ENCODE measurements at regions not wholly inside any gene's neighbourhood (a gene's known extent, or its start where the extent isn't known, plus 50 kb on each side); places are given as distances from the start of the nearest gene placed in this dataset.

DNA sequence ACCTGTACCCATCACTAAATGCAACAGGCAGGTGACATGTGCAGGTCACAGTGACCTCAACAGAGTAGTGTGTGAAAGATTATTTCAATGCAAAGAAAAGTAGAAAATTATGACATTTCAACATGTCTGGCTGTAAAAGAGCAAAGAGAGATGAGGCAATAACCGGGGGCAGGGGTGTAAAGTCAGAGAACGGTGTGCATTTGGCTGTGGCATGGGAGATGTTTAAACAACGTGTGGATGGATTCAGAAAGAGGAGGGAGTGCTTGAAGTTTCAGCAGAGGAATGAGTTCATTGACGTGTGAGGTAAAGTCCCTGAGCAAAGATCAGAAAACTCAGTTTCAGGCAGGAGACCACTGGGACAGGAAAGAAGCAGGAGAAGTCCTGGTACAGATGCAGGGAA lies 229.7 kb downstream of the BUD13 start:
- DNase-seq (ENCODE audit: extremely low read depth in 1 of 11, low read depth in 9 of 11, low spot score in 4 of 11) = no peak

DNA sequence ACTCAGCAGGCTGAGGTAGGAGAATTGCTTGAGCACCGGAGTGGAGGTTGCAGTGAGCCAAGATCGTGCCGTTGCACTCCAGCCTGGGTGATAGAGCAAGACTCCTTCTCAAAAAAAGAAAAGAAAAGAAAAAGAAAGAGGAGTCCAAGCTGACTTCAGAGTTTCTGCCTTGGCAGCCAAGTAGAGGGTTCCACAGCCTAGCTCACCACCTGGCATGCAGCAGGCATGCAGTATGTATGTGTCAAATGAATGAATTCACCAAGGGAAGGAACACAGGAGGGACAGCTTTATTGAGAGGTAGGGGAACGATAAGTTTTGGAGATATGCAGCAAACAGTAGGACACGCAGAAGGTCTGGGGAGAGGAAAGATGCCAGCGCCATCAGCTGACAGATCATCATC lies 230.4 kb downstream of the BUD13 start:
- no peak for DNase-seq (ENCODE audit: extremely low read depth in 1 of 11, low read depth in 9 of 11, low spot score in 4 of 11)

DNA sequence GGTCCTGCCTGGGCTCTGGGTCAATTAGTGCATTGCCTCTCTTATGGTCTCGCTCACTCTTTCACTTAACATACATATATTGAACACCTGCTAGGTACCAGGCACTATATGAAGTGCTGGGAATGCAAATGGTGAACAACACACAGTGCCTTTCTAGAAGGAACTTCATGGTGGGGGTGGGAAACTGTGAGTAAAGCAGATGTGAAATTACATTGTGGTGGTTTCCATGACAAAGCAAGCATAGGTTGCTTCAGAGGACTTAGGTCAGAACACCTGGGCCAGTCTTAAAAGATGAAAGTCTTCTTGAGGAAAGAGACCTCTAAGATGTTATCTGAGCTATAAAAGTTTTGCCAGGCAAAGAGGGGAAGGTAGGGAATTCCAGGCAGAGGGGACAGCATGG lies 231.3 kb downstream of the BUD13 start:
- no peak for DNase-seq (ENCODE audit: extremely low read depth in 1 of 11, low read depth in 9 of 11, low spot score in 4 of 11)

DNA sequence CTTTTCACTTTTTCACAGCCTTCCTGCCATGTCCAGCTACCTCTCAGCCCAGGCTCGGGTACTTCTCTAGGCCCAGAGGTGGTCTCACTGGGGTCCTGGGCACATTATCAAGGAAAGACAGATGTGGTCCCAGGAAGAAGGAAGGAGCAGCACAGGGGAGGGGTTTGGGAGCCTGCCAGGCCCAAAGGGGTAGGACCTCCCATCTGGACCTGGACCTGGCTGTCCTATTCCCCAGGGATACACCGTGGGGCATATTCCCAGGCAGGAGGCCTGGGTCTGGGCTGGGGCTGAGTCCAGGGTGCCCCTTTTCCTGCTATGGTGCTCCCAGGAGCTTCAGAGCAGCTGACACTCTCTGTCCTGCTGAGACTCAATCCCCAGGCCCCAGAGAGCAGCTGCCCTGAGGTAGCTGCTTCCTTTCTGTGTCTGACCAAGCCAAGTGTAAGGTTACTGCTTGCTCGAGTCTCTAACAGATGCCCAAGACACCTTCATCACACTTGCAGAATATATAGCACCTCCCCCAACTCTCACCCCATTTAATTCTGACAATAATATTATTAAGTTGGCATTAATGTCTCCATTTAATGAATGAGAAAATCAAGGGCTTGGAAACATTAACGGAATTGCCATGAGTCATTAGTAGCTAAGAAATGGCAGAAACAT lies 232.0 kb downstream of the BUD13 start:
- DNase-seq (ENCODE audit: extremely low read depth in 1 of 11, low read depth in 9 of 11, low spot score in 4 of 11) = no peak

DNA sequence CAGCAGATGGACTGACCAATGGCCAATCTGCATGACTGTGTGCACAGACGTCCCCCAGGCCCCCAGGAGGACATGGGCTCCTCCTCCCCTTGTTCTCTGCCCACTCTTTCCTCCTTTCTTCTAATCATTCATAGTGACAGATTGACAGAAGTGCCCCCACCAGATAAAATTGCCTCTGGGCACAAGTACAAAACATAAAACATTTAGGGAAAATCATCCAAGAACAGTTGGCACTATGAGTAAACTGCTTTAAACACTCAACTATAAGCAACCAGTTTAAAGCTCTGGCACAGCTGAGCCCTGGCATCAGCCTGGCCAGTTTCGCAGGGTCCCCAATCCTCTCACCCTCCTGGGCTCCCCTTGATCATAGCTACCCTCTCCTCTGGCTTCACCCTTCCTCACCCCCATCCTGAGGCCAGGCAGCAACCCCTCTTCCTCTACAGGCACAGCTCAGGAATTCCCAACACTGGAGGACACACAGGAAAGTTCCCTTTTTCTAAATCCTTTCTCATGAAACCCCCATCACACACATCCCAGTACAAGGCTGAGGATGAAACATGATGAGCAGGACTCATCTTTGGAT lies 232.9 kb downstream of the BUD13 start:
- DNase-seq (ENCODE audit: extremely low read depth in 1 of 11, low read depth in 9 of 11, low spot score in 4 of 11) = no peak

DNA sequence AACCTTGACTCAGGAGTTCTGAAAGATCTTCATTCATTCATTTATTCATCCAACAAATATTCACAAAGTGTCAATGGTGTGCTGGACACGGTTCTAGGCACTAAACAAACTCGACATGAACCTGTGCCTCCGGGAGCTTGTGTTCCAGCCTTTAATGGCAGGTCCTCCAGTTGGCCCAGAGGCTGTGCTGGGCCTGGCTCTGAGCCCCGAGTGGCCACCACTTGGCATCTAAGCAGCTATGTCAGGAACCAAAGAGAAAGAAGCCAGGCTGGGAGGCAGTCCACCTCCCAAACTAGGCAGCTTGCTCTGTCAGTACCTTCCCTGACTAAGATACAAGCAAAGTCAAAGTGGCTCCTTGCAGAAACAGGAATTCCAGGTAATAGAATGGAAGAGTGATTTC lies 233.6 kb downstream of the BUD13 start:
- DNase-seq (ENCODE audit: extremely low read depth in 1 of 11, low read depth in 9 of 11, low spot score in 4 of 11) = no peak

DNA sequence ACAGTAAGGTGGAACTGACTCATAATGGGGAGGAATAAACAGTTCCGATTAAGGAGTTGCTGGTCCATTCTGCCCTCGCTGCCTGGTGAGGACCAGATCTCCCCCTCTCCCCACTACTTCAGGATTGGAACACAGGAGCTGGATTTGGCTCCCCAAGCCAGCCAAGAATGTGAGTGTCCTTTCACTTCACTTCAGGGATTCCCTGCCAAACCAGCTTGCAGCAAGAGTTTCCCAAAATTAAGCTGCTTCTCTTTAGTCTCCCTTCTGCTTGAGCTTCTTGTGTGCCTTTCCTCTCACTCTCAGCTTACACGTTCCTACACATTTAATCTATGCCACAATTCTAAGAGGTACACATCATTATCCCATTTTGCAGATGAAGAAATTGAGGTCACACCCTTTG lies 234.1 kb downstream of the BUD13 start:
- no peak for DNase-seq (ENCODE audit: extremely low read depth in 1 of 11, low read depth in 9 of 11, low spot score in 4 of 11)

DNA sequence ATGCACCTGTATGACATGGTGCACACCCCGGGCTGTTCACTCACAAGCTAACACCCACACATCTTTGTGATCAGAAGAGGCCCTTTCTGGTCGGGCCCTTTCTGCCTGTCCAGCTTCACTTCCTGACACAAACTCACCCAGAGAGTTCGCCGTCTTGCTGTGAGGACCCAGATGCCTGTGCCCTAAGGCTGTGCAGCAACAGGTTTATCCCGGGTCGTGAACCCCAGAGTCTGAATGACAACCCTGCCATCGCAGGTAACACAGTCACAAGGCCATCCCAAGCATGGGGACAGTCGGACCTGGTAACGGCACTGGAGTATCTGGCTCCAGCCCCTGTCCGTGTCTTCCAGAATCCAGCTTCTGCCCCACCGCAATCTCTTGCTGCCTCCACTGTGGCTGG lies 235.1 kb downstream of the BUD13 start:
- DNase-seq (ENCODE audit: extremely low read depth in 1 of 11, low read depth in 9 of 11, low spot score in 4 of 11) = no peak

DNA sequence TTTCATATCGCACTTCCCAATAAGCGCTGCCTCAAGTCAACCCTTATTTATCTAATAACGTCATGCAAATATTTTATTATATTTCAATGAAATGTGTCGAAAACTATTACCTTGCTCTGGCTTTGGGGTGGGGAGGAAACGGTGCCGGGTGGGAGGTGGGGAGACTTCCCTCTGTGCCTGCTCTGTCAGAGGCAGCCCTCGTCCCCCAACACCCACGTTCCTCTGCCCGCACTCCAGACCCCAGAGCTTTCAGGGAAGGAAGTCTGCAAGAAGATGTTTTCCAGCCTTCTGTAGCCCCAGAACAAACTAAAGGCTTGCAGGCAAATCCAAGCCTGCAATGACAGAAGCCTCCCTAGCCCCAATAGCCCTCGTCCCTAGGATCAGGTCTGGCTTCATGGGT lies 235.7 kb downstream of the BUD13 start:
- no peak for DNase-seq (ENCODE audit: extremely low read depth in 1 of 11, low read depth in 9 of 11, low spot score in 4 of 11)

DNA sequence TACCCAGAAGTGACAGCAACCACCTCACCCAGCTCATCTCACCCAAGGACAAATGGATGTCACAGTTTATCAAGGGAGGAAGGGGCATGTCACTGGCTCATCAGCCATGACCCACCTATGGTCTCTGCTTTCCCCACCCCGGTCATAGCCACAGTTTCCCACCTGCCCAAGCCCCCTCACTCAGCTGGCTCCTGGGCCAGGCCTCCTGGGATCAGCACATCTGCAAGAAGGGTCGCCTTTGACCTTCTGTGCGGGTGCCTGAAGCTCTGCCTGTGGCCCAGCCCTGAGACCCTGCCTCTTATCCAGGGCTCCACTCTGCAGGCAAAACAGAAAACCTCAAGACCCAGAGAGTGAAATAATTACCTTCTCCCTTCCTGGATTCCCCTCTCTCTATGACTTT lies 236.4 kb downstream of the BUD13 start:
- DNase-seq (ENCODE audit: extremely low read depth in 1 of 11, low read depth in 9 of 11, low spot score in 4 of 11) = no peak

DNA sequence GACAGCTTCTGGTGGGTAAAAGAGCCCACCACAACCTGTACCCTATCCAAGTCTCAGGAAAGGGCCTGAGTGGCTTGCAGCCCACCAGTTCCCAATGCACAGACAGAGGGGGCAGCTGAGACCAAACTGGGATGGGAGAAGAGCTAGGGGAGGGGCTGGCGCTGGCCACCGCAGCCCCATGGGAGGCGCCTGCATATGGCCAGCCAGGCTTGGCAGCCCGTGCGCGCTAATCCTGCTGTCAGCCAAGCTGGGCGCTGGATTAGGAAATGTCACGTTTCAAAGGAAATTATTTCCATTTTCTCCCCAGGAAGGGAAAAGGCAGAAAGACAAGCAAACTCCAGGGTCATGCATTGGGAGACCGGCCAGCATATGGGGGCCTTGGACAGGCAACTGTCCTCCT lies 236.8 kb downstream of the BUD13 start:
- no peak for DNase-seq (ENCODE audit: extremely low read depth in 1 of 11, low read depth in 9 of 11, low spot score in 4 of 11)

DNA sequence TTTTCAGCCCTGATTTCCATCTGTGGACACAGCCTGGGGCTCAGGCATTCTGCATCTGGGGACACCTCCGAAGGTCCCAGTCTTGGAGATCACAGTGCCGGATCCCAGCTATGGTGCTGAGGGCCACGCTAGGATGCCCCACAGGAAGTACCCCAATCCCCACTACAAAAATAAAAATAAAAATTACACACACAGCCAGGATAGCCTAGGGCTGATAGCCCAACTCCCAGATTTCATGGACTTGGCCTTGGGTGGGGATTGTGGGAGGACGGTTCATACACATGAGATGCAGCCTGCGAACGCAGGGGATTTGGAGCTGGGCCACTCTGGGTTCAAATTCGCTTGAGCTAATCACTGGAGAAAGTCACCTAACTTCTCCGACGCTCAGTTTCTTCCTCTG lies 237.7 kb downstream of the BUD13 start:
- no peak for DNase-seq (ENCODE audit: extremely low read depth in 1 of 11, low read depth in 9 of 11, low spot score in 4 of 11)

DNA sequence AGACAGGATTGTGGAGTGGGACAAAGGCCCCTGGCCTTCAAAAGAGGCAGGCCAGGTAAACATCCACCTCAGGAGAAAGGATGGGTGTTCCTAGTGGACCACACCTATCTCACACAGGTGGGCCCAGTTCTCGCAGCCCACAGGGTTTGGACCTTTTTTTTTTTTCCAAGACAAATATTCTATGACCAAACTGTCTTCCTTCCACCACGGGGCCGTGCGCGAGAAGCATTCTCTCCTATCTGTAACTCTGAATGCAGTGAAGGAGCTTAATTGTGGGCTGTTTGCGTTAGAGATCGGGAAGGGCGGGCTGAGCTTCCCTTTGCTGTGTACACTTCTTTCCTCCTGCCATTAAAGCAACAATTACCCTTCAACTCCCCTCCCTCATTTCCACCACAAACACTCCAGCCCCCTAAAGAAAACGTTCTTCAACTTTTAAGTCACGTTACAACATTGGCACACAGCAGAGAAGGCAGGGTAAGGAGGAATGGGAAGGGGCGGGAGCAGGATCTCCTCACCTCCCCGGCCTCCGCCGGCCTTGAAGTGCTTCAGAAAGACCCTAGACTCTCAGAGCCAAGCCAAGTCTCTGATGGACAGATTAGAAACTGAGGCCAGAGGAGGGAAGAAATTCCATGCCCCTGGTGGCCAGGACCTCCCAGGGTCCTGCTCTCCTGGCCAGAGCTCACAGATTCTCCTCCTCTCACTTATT lies 238.4 kb downstream of the BUD13 start:
- no peak for DNase-seq (ENCODE audit: extremely low read depth in 1 of 11, low read depth in 9 of 11, low spot score in 4 of 11)

DNA sequence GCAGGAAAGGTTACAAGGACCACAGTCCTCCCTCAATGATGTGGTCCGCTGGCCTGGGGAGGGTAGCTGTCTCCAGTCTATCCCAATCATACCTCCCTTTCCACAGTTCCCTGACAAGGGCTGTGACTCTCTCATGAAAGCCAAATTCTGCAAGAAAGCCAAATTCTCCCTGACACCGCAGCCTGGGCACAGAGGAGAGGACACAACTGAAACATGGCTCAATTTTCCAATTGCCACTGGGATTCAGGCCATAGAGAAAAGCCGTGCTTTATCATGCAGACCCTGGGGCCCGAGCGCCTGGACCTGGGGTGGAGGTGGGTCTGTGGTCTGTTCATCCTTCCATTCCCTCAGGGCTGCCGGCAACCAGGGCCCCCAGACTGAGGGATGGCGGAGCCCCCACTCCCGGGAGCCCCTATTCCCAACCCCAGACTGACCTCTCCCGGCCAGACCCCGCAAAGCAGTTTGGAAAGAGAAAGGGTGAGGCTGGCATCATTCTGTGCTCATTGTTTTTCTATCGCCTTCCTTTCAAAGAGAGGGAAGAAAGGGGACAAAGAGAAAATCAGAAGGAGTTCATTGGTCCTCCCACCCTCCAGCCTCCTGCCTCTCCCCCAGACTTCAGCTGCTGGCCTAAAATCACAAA lies 239.5 kb downstream of the BUD13 start:
- DNase-seq (ENCODE audit: extremely low read depth in 1 of 11, low read depth in 9 of 11, low spot score in 4 of 11) = no peak

DNA sequence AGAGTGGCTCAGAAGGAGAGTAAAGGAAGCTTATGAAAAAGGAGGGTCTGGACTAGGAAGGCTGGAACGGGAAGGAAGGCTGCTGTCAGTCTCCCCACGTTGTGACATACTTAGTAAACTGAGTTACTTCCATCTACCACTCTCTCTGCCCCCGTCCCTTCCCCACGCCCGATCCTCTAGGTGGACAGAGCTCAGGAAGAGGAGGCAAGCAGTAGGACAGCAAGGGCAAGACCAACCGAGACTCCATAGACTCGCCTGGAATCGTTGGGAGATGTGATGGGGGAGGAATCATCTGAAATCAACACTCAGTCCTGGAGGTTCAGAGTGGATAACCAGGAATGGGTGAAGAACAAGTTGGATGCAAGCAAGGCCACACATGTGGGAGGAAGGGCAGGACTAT lies 240.7 kb downstream of the BUD13 start:
- no peak for DNase-seq (ENCODE audit: extremely low read depth in 1 of 11, low read depth in 9 of 11, low spot score in 4 of 11)

DNA sequence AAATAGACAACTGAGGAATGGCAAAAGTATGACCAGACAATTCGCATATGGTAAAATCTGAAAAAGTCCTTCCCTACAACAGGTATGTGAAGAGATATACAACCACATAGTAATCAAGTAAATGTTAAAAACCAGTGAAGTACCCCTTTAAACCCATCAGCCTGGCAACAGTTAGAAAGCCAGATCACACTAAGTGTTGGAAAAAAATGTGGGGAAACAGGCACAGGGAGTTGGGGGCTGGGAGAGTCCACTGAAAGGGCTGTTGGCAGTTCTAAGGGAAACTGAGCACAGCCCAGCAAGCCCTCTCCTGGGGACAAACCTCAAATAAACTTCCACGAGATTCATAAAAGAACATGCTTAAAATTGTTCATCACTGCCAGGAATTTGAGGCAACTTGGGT lies 242.1 kb downstream of the BUD13 start:
- DNase-seq (ENCODE audit: extremely low read depth in 1 of 11, low read depth in 9 of 11, low spot score in 4 of 11) = no peak

DNA sequence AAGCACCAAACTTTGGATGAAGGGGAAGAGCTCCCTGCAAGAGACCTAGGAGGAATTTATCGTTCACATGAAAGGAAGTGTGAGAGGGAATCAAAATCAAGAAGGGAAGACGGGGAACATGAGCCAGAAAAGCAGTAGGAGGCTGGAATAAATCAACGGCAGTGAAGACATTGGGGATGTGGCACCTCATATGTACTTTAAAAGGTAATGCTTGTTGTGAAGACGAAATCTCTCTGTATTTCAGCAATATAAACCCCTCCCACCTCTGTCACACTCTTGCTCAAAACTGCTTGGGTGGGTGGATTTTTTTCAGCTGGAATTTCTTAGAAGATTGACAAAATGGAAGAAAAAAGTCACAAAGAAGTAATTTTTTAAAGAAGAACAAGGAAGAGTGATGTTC lies 243.5 kb downstream of the BUD13 start:
- DNase-seq (ENCODE audit: extremely low read depth in 1 of 11, low read depth in 9 of 11, low spot score in 4 of 11) = no peak

DNA sequence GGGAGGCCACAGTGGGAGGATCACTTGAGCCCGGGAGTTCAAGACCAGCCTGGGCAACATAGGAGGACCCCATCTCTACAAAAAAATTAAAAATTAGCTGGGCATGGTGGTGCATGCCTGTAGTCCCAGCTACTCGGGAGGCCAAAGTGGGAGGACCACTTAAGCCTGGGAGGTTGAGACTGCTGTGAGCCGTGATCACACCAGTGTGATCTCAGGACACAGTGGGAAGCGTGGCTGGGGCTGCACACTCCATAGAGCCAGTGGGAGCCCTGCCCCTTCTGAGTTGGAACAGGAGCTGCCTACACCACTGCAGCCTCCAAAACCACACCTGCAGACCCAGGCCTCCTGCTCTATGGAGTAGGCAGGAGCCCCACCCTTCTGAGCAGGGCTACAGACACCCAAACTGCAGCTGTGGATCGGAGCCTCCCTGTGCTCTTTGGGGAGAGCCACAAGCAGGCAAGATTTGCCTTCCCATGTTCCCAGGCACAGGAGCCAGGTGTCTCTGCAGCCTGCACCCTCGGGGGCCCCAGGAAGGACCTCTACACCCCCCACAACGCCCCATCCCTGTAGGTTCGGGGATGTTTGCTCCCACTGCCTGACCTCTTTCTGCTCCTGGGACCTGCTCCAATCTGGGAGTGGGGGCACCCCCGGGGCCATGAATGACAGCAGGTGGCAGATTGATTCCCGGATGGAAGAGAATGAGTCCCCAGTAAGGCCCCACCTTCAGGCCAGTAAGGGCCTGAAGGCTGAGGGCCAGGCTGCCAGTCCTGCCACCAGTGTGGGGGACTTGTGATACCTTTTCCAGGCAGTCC lies 245.4 kb downstream of the BUD13 start:
- no peak for DNase-seq (ENCODE audit: extremely low read depth in 1 of 11, low read depth in 9 of 11, low spot score in 4 of 11)

DNA sequence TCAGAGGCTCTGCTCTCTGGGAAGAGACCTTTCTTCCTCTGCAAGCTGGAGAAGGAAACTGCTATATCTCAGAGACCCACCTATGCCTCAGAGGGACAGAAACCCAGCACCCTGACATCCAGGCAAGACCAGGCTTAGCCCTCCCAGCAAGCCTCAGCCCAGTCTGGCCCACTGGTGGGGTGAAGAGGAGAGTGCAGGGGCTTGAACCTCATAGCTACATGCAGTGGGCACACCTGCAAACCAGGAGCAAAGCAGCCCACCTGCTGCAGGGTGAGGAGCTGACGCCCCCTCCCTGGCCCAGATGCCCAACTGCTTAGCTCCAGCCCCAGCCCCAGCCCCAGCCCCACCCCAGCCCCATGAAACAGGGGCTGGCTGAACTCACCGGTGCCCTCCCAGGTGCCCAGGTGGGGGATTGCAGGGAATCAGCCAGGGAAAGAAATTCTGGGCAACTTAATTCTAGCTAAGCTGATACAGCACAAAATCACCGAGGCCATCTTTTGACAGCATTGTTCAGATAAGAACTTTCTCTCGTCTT lies 246.8 kb downstream of the BUD13 start:
- no peak for DNase-seq (ENCODE audit: extremely low read depth in 1 of 11, low read depth in 9 of 11, low spot score in 4 of 11)

Data from renal cortex interstitium (tissue), 11 donors.